GM13977 (cell line): ENCODE measurements at regions not wholly inside any gene's neighbourhood (a gene's known extent, or its start where the extent isn't known, plus 50 kb on each side); places are given as distances from the start of the nearest gene placed in this dataset.

Experiments used
- DNase-seq: peaks from one replicate; pipeline ENCODE4 v3.0.0; 2012; ENCODE audit warnings: low spot score
- in situ Hi-C: fragments of 300-500 bp; cut with MboI; formaldehyde crosslinking; loops from one replicate; pipeline ENCODE4 v1.12.0; 2022; ENCODE audit warnings: low sequenced_read_pairs, low pct_unique_long_range_greater_than_20kb, mixed read lengths, inconsistent platforms; ENCODE audit not compliant: unreplicated experiment
- TF ChIP-seq, protein P1 (sequence below): IDR thresholded peaks from 2 replicates; pipeline ENCODE4 v1.5.1; 2012; ENCODE audit warnings: mild to moderate bottlenecking, control low read depth; ENCODE audit not compliant: insufficient read depth; ENCODE audit errors: extremely low read depth, missing control alignments

- in situ Hi-C loops: no loop called here
- TF ChIP-seq, protein P1, sequence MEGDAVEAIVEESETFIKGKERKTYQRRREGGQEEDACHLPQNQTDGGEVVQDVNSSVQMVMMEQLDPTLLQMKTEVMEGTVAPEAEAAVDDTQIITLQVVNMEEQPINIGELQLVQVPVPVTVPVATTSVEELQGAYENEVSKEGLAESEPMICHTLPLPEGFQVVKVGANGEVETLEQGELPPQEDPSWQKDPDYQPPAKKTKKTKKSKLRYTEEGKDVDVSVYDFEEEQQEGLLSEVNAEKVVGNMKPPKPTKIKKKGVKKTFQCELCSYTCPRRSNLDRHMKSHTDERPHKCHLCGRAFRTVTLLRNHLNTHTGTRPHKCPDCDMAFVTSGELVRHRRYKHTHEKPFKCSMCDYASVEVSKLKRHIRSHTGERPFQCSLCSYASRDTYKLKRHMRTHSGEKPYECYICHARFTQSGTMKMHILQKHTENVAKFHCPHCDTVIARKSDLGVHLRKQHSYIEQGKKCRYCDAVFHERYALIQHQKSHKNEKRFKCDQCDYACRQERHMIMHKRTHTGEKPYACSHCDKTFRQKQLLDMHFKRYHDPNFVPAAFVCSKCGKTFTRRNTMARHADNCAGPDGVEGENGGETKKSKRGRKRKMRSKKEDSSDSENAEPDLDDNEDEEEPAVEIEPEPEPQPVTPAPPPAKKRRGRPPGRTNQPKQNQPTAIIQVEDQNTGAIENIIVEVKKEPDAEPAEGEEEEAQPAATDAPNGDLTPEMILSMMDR: no peak
- DNase-seq: no peak
Observed at GRCh38 chr19:30313353-30313750, 58.8 kb upstream of the ZNF536 start.

GRCh38 chr19:30314056-30314804 is 58.0 kb upstream of the ZNF536 start:
- DNase-seq: no peak
- in situ Hi-C loops: no loop called here
- TF ChIP-seq, protein P1: no peak

GRCh38 chr19:30314805-30315155 is 57.4 kb upstream of the ZNF536 start:
- DNase-seq: no peak
- TF ChIP-seq, protein P1: no peak
- in situ Hi-C loops: no loop called here

DNA sequence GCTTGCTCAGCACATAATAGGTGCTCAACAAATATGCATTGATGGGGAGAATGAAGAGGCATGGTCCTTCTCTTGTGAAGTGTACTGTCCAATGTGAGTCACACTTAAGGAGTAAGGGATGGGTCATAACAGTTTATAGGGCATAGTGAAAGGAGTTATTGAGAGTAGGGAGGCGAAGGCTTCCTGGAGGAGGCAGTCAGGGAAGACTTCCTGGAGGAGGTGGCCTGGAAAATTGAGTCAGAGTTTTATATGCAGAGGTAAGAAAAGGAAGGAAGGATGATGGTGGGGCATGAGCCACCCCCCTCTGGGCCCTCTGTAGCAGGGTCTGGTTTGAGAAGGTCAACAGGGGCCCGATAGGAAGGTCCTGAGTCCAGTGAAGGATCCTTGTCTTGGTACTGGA is 57.0 kb upstream of the ZNF536 start:
- in situ Hi-C loops: no loop called here
- TF ChIP-seq, protein P1: no peak
- no peak for DNase-seq

GRCh38 chr19:30316000-30316491 is 56.1 kb upstream of the ZNF536 start:
- no peak for DNase-seq
- in situ Hi-C loops: no loop called here
- TF ChIP-seq, protein P1: no peak

GRCh38 chr19:30316560-30317106 is 55.6 kb upstream of the ZNF536 start:
- DNase-seq: no peak
- TF ChIP-seq, protein P1: no peak
- in situ Hi-C loops: no loop called here
